ENCODE measurements at regions not wholly inside any gene's neighbourhood (a gene's known extent, or its start where the extent isn't known, plus 50 kb on each side); places are given as distances from the start of the nearest gene placed in this dataset.

DNA sequence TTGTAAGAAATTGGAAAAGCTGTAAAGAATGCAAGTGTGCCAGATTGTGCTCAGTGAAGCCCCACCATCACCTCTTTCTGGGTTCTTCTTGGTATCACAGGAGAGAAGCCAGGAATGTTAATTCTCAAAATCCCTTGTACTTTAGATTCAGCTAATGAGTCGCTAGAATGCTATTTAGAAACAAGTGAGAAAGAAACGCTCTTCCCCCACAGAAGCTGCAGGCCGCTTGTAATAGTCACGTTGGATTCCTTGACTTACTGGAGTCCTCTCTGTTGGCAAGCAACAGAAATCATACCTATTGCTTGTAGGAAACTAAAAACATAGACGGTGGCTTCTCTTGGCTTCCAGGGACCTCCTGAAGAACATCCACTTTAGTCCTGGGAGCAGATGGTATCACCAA is 375.6 kb upstream of the LRATD1 start:
- no peak overlapping the region for H2AFZ ChIP-seq (ENCODE audit: insufficient read depth, low read depth, low read length, poor library complexity, severe bottlenecking)
- DNase-seq (no peak), ATAC-seq (ENCODE audit: low read depth) (no peak)
- Mint-ChIP-seq H3K9me3 (ENCODE audit: insufficient read depth) (no peaks in the 10 kb centered on the region), H3K27me3 (no peaks in the 10 kb centered on the region), H3K4me1 (no peaks in the 10 kb centered on the region), H3K27ac (no peak overlapping the region), H3K4me3 (no peak overlapping the region)
- 100% methylated on average over 4 of the region's 5 CpGs for WGBS (ENCODE audit: insufficient coverage)
- peaks cover 0 to 11% (median 0%) of the 10 kb centered on the region in 3 donors for H3K9me3 ChIP-seq (ENCODE audit: control extremely low read depth in 1 of 3, control insufficient read depth in 2 of 3, insufficient read depth in 1 of 3, low read length in 2 of 3)
- no peak overlapping the region for H3K4me2 ChIP-seq (replicated peaks; ENCODE audit: low read depth, low read length, poor library complexity, severe bottlenecking)
- intact Hi-C loops (cut with micrococcal nuclease), result no loop called here
- H3K79me2 ChIP-seq (ENCODE audit: control insufficient read depth, insufficient read depth, low read length), result no peaks in the 10 kb centered on the region
- TF ChIP-seq, protein P1, sequence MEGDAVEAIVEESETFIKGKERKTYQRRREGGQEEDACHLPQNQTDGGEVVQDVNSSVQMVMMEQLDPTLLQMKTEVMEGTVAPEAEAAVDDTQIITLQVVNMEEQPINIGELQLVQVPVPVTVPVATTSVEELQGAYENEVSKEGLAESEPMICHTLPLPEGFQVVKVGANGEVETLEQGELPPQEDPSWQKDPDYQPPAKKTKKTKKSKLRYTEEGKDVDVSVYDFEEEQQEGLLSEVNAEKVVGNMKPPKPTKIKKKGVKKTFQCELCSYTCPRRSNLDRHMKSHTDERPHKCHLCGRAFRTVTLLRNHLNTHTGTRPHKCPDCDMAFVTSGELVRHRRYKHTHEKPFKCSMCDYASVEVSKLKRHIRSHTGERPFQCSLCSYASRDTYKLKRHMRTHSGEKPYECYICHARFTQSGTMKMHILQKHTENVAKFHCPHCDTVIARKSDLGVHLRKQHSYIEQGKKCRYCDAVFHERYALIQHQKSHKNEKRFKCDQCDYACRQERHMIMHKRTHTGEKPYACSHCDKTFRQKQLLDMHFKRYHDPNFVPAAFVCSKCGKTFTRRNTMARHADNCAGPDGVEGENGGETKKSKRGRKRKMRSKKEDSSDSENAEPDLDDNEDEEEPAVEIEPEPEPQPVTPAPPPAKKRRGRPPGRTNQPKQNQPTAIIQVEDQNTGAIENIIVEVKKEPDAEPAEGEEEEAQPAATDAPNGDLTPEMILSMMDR (IDR thresholded peaks at IDR 0.05), result no peak
- no peak for TF ChIP-seq EZH2 (IDR thresholded peaks at IDR 0.05; ENCODE audit: borderline replicate concordance, insufficient read depth, low read depth, low read length, poor library complexity, severe bottlenecking)
- no peaks in the 10 kb centered on the region for H3K4me1 ChIP-seq (ENCODE audit: control insufficient read depth in 2 of 2, insufficient read depth in 2 of 2, low read length in 2 of 2)
- no peaks in the 10 kb centered on the region for H4K20me1 ChIP-seq (ENCODE audit: control insufficient read depth, insufficient read depth, low read length, poor library complexity, severe bottlenecking)
- no peaks in the 10 kb centered on the region for H3K36me3 ChIP-seq (replicated peaks in 1 of 2; ENCODE audit: control extremely low read depth in 1 of 2, control insufficient read depth in 1 of 2, extremely low read depth in 1 of 2, insufficient read depth in 2 of 2, low read length in 1 of 2)
- POLR2A ChIA-PET, result no interaction called here
- H3K4me3 ChIP-seq (ENCODE audit: control extremely low read depth in 1 of 5, extremely low read depth in 1 of 5, insufficient read depth in 1 of 5, low read depth in 2 of 5, low read length in 4 of 5), result no peak overlapping the region
- no peak overlapping the region for H3K27ac ChIP-seq (ENCODE audit: low read length in 2 of 2)
- CTCF ChIA-PET, result no interaction called here
- no peak overlapping the region for H3K9ac ChIP-seq (ENCODE audit: low read length)
- H3K27me3 ChIP-seq (replicated peaks in 1 of 4; ENCODE audit: control extremely low read depth in 1 of 4, control insufficient read depth in 3 of 4, insufficient read depth in 4 of 4, low read length in 3 of 4), result no peaks in the 10 kb centered on the region

DNA sequence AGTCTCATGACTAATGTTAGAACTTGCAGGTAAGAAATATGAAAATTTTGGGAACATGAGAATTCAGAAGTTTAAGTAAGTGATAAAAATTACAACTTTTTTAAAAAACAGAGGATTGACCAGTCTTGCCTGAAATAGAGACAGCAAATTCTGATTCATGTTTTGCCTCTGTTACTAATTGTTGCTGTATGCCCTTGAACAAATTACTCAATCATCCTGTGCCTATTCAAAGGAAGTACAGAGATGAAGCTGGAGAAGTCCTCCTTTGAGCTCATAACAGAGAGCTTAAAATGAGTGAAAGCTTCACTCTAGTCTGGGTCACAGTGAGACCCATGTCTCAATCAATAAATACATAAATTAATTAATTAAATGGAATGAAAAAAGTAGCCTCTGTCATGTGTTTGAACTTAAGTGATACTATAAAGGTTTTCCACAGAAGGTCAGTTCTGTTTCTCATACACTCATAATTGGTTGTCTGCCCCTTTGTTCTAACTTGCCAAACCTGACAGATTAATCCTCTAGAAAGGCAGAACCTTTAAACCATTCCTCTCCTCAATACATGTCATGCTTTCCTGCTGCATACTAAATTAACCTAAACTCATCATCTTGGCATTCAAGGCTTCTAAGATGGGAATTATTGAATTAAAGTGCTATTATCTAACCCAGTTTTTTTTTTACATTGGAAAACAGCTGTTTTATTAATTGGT is 374.6 kb upstream of the LRATD1 start:
- intact Hi-C loops (cut with micrococcal nuclease), result no loop called here
- H3K79me2 ChIP-seq (ENCODE audit: control insufficient read depth, insufficient read depth, low read length), result no peaks in the 10 kb centered on the region
- H4K20me1 ChIP-seq (ENCODE audit: control insufficient read depth, insufficient read depth, low read length, poor library complexity, severe bottlenecking), result no peaks in the 10 kb centered on the region
- H3K27ac Mint-ChIP-seq, result no peak overlapping the region
- no peaks in the 10 kb centered on the region for H3K36me3 ChIP-seq (replicated peaks in 1 of 2; ENCODE audit: control extremely low read depth in 1 of 2, control insufficient read depth in 1 of 2, extremely low read depth in 1 of 2, insufficient read depth in 2 of 2, low read length in 1 of 2)
- H3K4me2 ChIP-seq (replicated peaks; ENCODE audit: low read depth, low read length, poor library complexity, severe bottlenecking), result no peak overlapping the region
- no peaks in the 10 kb centered on the region for H3K9me3 Mint-ChIP-seq (ENCODE audit: insufficient read depth)
- ChIA-PET CTCF (no interaction called here), POLR2A (no interaction called here)
- DNase-seq, result no peak
- peaks cover 0 to 11% (median 0%) of the 10 kb centered on the region in 3 donors for H3K9me3 ChIP-seq (ENCODE audit: control extremely low read depth in 1 of 3, control insufficient read depth in 2 of 3, insufficient read depth in 1 of 3, low read length in 2 of 3)
- no peak overlapping the region for H3K4me3 Mint-ChIP-seq
- no peak overlapping the region for H2AFZ ChIP-seq (ENCODE audit: insufficient read depth, low read depth, low read length, poor library complexity, severe bottlenecking)
- no peak for TF ChIP-seq EZH2 (IDR thresholded peaks at IDR 0.05; ENCODE audit: borderline replicate concordance, insufficient read depth, low read depth, low read length, poor library complexity, severe bottlenecking)
- TF ChIP-seq, protein P1 (IDR thresholded peaks at IDR 0.05), result no peak
- H3K27ac ChIP-seq (ENCODE audit: low read length in 2 of 2), result no peak overlapping the region
- no peak for ATAC-seq (ENCODE audit: low read depth)
- H3K9ac ChIP-seq (ENCODE audit: low read length), result no peak overlapping the region
- H3K4me3 ChIP-seq (ENCODE audit: control extremely low read depth in 1 of 5, extremely low read depth in 1 of 5, insufficient read depth in 1 of 5, low read depth in 2 of 5, low read length in 4 of 5), result no peak overlapping the region
- no peaks in the 10 kb centered on the region for H3K27me3 ChIP-seq (replicated peaks in 1 of 4; ENCODE audit: control extremely low read depth in 1 of 4, control insufficient read depth in 3 of 4, insufficient read depth in 4 of 4, low read length in 3 of 4)
- no peaks in the 10 kb centered on the region for H3K27me3 Mint-ChIP-seq
- H3K4me1 Mint-ChIP-seq, result no peaks in the 10 kb centered on the region
- no peaks in the 10 kb centered on the region for H3K4me1 ChIP-seq (ENCODE audit: control insufficient read depth in 2 of 2, insufficient read depth in 2 of 2, low read length in 2 of 2)

Measured in B cell (primary cell).